Left hindlimb (tissue), 1 donor: ENCODE measurements at regions not wholly inside any gene's neighbourhood (a gene's known extent, or its start where the extent isn't known, plus 50 kb on each side); places are given as distances from the start of the nearest gene placed in this dataset.

Source experiments
- DNase-seq: peaks from one replicate; pipeline ENCODE4 v3.0.0-alpha.2; 2018

GRCh38 chr11:26777372-26777808 is 55.5 kb upstream of the SLC5A12 start:
- peak; percentile 78 for DNase-seq

- no peak for DNase-seq
Observed at GRCh38 chr11:26778000-26778757, 56.3 kb upstream of the SLC5A12 start.

GRCh38 chr11:26779074-26779865 is 57.4 kb upstream of the SLC5A12 start:
- DNase-seq = no peak

GRCh38 chr11:26780376-26781085 is 58.7 kb upstream of the SLC5A12 start:
- no peak for DNase-seq

DNA sequence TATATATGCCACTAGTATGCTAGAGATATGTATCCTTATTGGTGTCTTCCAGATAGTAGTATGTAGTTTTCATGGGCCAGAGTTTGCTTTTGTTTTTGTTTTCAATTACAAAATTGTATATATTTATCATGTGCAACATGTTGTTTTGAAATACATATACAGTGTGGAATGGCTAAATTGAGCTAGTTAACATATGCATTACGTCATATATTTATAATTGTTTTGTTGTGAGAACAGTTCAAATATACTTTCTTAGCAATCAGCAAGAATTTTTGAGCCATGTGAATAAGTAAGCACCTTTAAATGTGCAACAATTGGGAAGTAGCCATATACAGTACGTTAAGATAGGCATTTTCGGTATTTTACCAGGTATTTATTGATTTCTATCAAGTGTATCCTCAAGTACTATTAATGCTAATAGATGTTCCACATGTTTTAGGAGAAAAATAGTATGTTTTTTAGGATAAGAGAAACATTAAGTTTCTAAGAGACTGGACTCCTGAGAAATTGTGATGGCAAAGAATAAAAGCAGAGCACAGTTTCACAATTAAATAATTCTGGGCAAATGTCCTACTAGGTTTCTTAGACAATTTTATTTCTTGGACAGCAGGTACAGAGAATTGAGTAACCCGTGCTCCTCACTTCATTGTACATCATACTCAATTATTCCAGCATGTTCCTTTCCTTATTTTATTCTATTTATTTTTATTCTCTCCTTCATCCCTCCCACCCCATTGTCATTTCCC is 60.5 kb upstream of the SLC5A12 start:
- no peak for DNase-seq

- no peak for DNase-seq
Observed at GRCh38 chr11:26783997-26784396, 62.1 kb upstream of the SLC5A12 start.

- no peak for DNase-seq
Observed at GRCh38 chr11:26790738-26791137, 68.9 kb upstream of the SLC5A12 start.

DNA sequence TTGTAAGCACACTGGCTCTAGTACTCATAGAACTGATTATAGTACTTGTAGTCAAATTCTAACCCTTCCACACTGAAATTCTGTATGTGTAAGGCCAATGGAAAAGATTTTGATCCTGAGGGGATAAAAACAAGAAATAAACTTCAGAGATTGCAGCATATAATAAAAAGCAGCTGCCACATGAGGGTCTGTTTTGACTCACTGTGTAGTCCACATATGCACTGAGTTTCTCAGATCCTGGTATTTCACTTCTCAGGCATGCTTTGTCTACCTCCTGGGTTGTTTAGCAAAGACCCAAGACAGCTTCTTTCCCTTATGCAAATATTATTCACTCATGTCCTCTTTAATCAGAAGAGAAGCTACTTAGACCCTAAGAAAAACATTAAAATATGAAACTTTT is 71.1 kb upstream of the SLC5A12 start:
- DNase-seq = no peak

- no peak for DNase-seq
Observed at GRCh38 chr11:26793487-26793886, 71.6 kb upstream of the SLC5A12 start.

GRCh38 chr11:26801601-26802000 is 79.7 kb upstream of the SLC5A12 start:
- no peak for DNase-seq

GRCh38 chr11:26805001-26805400 is 83.1 kb upstream of the SLC5A12 start:
- no peak for DNase-seq

GRCh38 chr11:26806219-26806618 is 84.4 kb upstream of the SLC5A12 start:
- DNase-seq = no peak

DNA sequence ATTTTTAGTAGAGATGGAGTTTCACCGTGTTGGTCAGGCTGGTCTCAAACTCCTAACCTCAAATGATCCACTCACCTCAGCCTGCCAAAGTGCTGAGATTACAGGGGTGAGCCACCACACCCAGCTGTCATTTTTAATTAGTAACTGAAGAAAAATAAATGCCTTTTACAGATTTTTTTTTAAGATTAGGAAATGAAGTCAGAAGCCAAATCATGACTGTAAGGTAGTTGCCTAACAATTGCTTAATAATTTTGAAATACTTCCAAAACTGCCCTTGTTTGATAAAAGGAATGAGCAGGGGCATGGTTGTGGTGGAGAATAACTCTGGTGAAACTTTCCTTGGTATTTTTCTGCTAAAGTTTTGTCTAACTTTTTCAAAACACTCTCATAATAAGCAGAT is 98.9 kb upstream of the SLC5A12 start:
- DNase-seq = no peak

GRCh38 chr11:26823963-26824362 is 102.1 kb upstream of the SLC5A12 start:
- no peak for DNase-seq

GRCh38 chr11:26827567-26828081 is 105.8 kb upstream of the SLC5A12 start:
- peak; percentile 52 for DNase-seq

GRCh38 chr11:26828288-26828687 is 106.4 kb upstream of the SLC5A12 start:
- no peak for DNase-seq

DNA sequence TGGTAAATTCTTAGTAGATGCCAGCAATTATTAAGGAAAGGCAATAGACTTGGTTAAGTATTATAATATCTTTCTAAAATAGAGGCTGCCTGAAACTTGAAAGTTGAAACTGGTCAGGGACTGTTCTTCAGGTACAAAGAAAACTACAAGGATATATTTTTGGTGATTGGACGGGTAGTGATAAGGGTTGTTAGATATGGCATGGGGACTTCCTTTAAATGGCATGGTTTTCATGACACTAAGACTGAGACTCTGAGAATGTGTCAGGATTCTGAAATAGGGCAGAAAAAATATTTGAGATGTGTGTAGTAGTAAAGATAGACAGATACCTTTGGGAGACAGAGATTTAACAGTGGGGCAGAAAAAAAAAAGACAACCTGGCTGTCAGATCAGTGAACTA is 108.4 kb upstream of the SLC5A12 start:
- DNase-seq = no peak

DNA sequence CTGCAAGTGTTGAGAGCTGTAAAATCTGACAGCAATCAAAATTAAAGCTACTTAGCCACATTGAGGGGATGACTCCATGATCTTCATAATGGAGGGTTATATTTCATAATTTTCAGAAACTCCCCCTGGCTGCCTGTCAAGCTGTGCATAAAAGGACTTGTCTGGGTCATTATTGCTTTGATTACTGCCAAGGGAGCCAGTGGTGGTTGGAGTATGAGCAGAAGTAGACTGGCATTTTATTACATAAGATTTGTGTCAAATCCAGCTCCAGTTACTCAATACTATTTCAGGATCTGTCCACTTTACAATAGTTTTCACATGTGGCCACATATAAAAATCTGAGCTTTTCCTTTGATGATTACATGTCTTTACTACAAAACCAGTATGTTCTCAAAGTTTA is 108.9 kb upstream of the SLC5A12 start:
- peak; percentile 42 for DNase-seq

GRCh38 chr11:26834601-26835000 is 112.7 kb upstream of the SLC5A12 start:
- DNase-seq = no peak

DNA sequence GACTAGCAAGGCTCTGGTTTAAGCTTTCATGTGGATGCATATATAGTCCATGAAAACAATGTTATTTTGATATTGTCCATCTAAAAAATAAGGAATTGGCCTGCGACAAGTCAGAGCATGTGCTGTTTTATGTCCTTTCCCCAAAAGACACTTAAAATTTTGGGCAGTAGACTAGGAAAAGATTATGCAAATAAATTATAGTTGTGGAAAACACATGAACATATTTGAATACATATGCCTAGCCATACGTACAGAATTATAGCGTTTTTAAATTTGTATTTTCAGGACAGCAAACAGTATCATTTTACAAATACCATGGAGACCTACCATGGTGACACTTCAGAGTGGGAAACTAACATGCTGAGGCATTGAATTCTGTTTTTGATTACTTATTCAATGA is 113.8 kb upstream of the SLC5A12 start:
- no peak for DNase-seq

GRCh38 chr11:26837154-26837553 is 115.3 kb upstream of the SLC5A12 start:
- DNase-seq = no peak

- DNase-seq = peak; percentile 40
Observed at GRCh38 chr11:26839911-26840698, 118.2 kb upstream of the SLC5A12 start.
